ENCODE measurements at regions not wholly inside any gene's neighbourhood (a gene's known extent, or its start where the extent isn't known, plus 50 kb on each side); places are given as distances from the start of the nearest gene placed in this dataset.

GRCh38 chr2:144798989-144799388 lies 279.1 kb upstream of the ZEB2 start:
- DNase-seq (ENCODE audit: low spot score, unreplicated experiment): no peak
- no peak for TF ChIP-seq CTCF (IDR thresholded peaks at IDR 0.05; ENCODE audit: unreplicated experiment)
- H3K4me3 Mint-ChIP-seq (ENCODE audit: low read depth): no peak overlapping the region
- peaks cover 1% of the 10 kb centered on the region for H3K4me1 Mint-ChIP-seq (ENCODE audit: low read depth)
- no peaks in the 10 kb centered on the region for H3K9me3 Mint-ChIP-seq (ENCODE audit: low read depth)
- no peaks in the 10 kb centered on the region for H3K27me3 Mint-ChIP-seq
- H3K36me3 Mint-ChIP-seq (ENCODE audit: insufficient read depth): no peaks in the 10 kb centered on the region
- no peak overlapping the region for H3K27ac Mint-ChIP-seq

GRCh38 chr2:144798034-144798433 lies 278.1 kb upstream of the ZEB2 start:
- peaks cover 1% of the 10 kb centered on the region for H3K4me1 Mint-ChIP-seq (ENCODE audit: low read depth)
- H3K4me3 Mint-ChIP-seq (ENCODE audit: low read depth): no peak overlapping the region
- H3K36me3 Mint-ChIP-seq (ENCODE audit: insufficient read depth): no peaks in the 10 kb centered on the region
- no peaks in the 10 kb centered on the region for H3K27me3 Mint-ChIP-seq
- no peaks in the 10 kb centered on the region for H3K9me3 Mint-ChIP-seq (ENCODE audit: low read depth)
- H3K27ac Mint-ChIP-seq: no peak overlapping the region
- no peak for TF ChIP-seq CTCF (IDR thresholded peaks at IDR 0.05; ENCODE audit: unreplicated experiment)
- DNase-seq (ENCODE audit: low spot score, unreplicated experiment): no peak

- no peak for DNase-seq (ENCODE audit: low spot score, unreplicated experiment)
- TF ChIP-seq CTCF (IDR thresholded peaks at IDR 0.05; ENCODE audit: unreplicated experiment): no peak
- Mint-ChIP-seq H3K4me1 (ENCODE audit: low read depth) (peaks cover 1% of the 10 kb centered on the region), H3K27ac (no peak overlapping the region), H3K9me3 (ENCODE audit: low read depth) (no peaks in the 10 kb centered on the region), H3K27me3 (no peaks in the 10 kb centered on the region), H3K36me3 (ENCODE audit: insufficient read depth) (no peaks in the 10 kb centered on the region), H3K4me3 (ENCODE audit: low read depth) (no peak overlapping the region)
Observed at GRCh38 chr2:144796936-144797335, 277.0 kb upstream of the ZEB2 start.

GRCh38 chr2:144796164-144796563 lies 276.2 kb upstream of the ZEB2 start:
- no peaks in the 10 kb centered on the region for H3K36me3 Mint-ChIP-seq (ENCODE audit: insufficient read depth)
- no peaks in the 10 kb centered on the region for H3K27me3 Mint-ChIP-seq
- H3K4me1 Mint-ChIP-seq (ENCODE audit: low read depth): peaks cover 1% of the 10 kb centered on the region
- H3K27ac Mint-ChIP-seq: no peak overlapping the region
- H3K4me3 Mint-ChIP-seq (ENCODE audit: low read depth): no peak overlapping the region
- no peak for TF ChIP-seq CTCF (IDR thresholded peaks at IDR 0.05; ENCODE audit: unreplicated experiment)
- H3K9me3 Mint-ChIP-seq (ENCODE audit: low read depth): no peaks in the 10 kb centered on the region
- DNase-seq (ENCODE audit: low spot score, unreplicated experiment): no peak

GRCh38 chr2:144785253-144785652 lies 265.3 kb upstream of the ZEB2 start:
- no peak overlapping the region for H3K27ac Mint-ChIP-seq
- no peak for DNase-seq (ENCODE audit: low spot score, unreplicated experiment)
- H3K4me1 Mint-ChIP-seq (ENCODE audit: low read depth): no peaks in the 10 kb centered on the region
- H3K36me3 Mint-ChIP-seq (ENCODE audit: insufficient read depth): no peaks in the 10 kb centered on the region
- no peaks in the 10 kb centered on the region for H3K27me3 Mint-ChIP-seq
- H3K9me3 Mint-ChIP-seq (ENCODE audit: low read depth): peaks cover 4% of the 10 kb centered on the region
- TF ChIP-seq CTCF (IDR thresholded peaks at IDR 0.05; ENCODE audit: unreplicated experiment): no peak
- H3K4me3 Mint-ChIP-seq (ENCODE audit: low read depth): no peak overlapping the region

Measured in progenitor cell of endocrine pancreas (in vitro differentiated cells).